Gastroesophageal sphincter (tissue), 3 donors: ENCODE measurements at regions not wholly inside any gene's neighbourhood (a gene's known extent, or its start where the extent isn't known, plus 50 kb on each side); places are given as distances from the start of the nearest gene placed in this dataset.

ENCODE experiments used
- EP300 ChIP-seq: sonication (generic); formaldehyde crosslinking; IDR thresholded peaks from one replicate; pipeline ENCODE4 v1.6.1; 2017; ENCODE audit warnings: antibody characterized with exemption, mild to moderate bottlenecking
- POLR2AphosphoS5 ChIP-seq: sonication (generic); formaldehyde crosslinking; IDR thresholded peaks from one replicate; pipeline ENCODE4 v1.6.1; 2017; ENCODE audit warnings: antibody characterized with exemption
- TF ChIP-seq, protein P1 (sequence below), 4 experiments: fragments of 200-600 bp in 2 of 4; fragments of 450-650 bp in 2 of 4; sonication (generic) in 1 of 4; IDR thresholded peaks; one replicate each; pipeline ENCODE4 v1.5.1; 2017 to 2019; ENCODE audit warnings: antibody characterized with exemption in 4 of 4, mild to moderate bottlenecking in 2 of 4, moderate library complexity in 2 of 4

- TF ChIP-seq, protein P1, sequence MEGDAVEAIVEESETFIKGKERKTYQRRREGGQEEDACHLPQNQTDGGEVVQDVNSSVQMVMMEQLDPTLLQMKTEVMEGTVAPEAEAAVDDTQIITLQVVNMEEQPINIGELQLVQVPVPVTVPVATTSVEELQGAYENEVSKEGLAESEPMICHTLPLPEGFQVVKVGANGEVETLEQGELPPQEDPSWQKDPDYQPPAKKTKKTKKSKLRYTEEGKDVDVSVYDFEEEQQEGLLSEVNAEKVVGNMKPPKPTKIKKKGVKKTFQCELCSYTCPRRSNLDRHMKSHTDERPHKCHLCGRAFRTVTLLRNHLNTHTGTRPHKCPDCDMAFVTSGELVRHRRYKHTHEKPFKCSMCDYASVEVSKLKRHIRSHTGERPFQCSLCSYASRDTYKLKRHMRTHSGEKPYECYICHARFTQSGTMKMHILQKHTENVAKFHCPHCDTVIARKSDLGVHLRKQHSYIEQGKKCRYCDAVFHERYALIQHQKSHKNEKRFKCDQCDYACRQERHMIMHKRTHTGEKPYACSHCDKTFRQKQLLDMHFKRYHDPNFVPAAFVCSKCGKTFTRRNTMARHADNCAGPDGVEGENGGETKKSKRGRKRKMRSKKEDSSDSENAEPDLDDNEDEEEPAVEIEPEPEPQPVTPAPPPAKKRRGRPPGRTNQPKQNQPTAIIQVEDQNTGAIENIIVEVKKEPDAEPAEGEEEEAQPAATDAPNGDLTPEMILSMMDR (IDR thresholded peaks at IDR 0.05) = no peak
- no peak for TF ChIP-seq POLR2AphosphoS5
- no peak for TF ChIP-seq EP300
These were observed 61.0 kb upstream of the MAFB start for GRCh38 chr20:40749985-40750506.
